A549 (cell line): ENCODE measurements at regions not wholly inside any gene's neighbourhood (a gene's known extent, or its start where the extent isn't known, plus 50 kb on each side); places are given as distances from the start of the nearest gene placed in this dataset.
A peak's percentile ranks its signal among the peaks of the same experiment; 100 is the strongest.

Source experiments
- ATAC-seq, 2 experiments: fragments of 200-7000 bp in 1 of 2; fragments of >200 bp in 1 of 2; cut with Nextera tagmentation in 1 of 2; cut with Tn5 transposase in 1 of 2; 3 replicates each; pipeline versions ENCODE4 v1.8.0 to v1.9.1; 2018 to 2020; ENCODE audit warnings: mild to moderate bottlenecking in 1 of 2, moderate library complexity in 1 of 2
- CTCF ChIA-PET: fragments of 300-600 bp; sonication (Branson Sonifier 250); formaldehyde crosslinking; extraction: SDS; loops from one replicate; lab custom pipeline; 2021; ENCODE audit warnings: antibody characterized with exemption, inconsistent platforms; lab: Yijun Ruan, JAX
- POLR2A ChIA-PET: fragments of 350-600 bp; formaldehyde crosslinking; extraction: SDS; loops from one replicate; lab custom pipeline; 2021; ENCODE audit warnings: antibody characterized with exemption, inconsistent platforms; lab: Yijun Ruan, JAX
- DNase-seq, 2 experiments: peaks; one replicate each; pipeline versions ENCODE4 v3.0.0 to v3.0.0-alpha.2; 2011 to 2016; ENCODE audit warnings: low read depth in 1 of 2, low spot score in 1 of 2
- FAIRE-seq: peaks from 2 replicates; lab custom pipeline; 2011; peaks lifted over from hg19 to GRCh38; lab: Jason Lieb, UNC
- H3K27ac ChIP-seq, 2 experiments: fragments of >200 bp; sonication (Bioruptor Twin); formaldehyde crosslinking; 3 replicates each; pipeline ENCODE4 v1.5.1; 2016 to 2017
- H3K4me1 ChIP-seq: fragments of >200 bp; sonication (Bioruptor Twin); formaldehyde crosslinking; 3 replicates; pipeline ENCODE4 v1.6.1; 2016
- H3K4me2 ChIP-seq: fragments of >200 bp; sonication (Bioruptor Twin); formaldehyde crosslinking; 3 replicates; pipeline ENCODE4 v1.6.1; 2016
- H3K4me3 ChIP-seq: fragments of >200 bp; sonication (Bioruptor Twin); formaldehyde crosslinking; 3 replicates; pipeline ENCODE4 v1.5.1; 2016
- H3K9me3 ChIP-seq: fragments of >200 bp; sonication (Bioruptor Twin); formaldehyde crosslinking; 3 replicates; pipeline ENCODE4 v1.6.1; 2016
- BHLHE40 ChIP-seq: IDR thresholded peaks from 2 replicates; pipeline ENCODE4 v1.6.1; 2012; ENCODE audit warnings: low read depth, low read length, inconsistent platforms
- CBX8 ChIP-seq: fragments of 200-600 bp; sonication (generic); IDR thresholded peaks from 2 replicates; pipeline ENCODE4 v1.6.1; 2016
- CEBPB ChIP-seq, 2 experiments: fragments of >200 bp in 1 of 2; sonication (Bioruptor Twin) in 1 of 2; formaldehyde crosslinking in 1 of 2; IDR thresholded peaks; 2 replicates each; pipeline ENCODE4 v1.6.1; 2012 to 2016
- CHD2 ChIP-seq: fragments of 150-350 bp; IDR thresholded peaks from 2 replicates; pipeline ENCODE4 v1.6.1; 2014; ENCODE audit warnings: low read length; ENCODE audit not compliant: partially characterized antibody
- E2F6 ChIP-seq: IDR thresholded peaks from 2 replicates; pipeline ENCODE4 v1.6.1; 2012; ENCODE audit warnings: low read depth, borderline replicate concordance
- EHF ChIP-seq: fragments of 250-450 bp; sonication (Bioruptor Pico); IDR thresholded peaks from 2 replicates; pipeline ENCODE4 v1.5.0; 2020; ENCODE audit warnings: mild to moderate bottlenecking
- EHMT2 ChIP-seq: fragments of 200-600 bp; sonication (generic); IDR thresholded peaks from 2 replicates; pipeline ENCODE4 v1.6.1; 2016; ENCODE audit warnings: antibody characterized with exemption, low read depth, mild to moderate bottlenecking, moderate library complexity
- ESRRA ChIP-seq: fragments of 150-350 bp; IDR thresholded peaks from 2 replicates; pipeline ENCODE4 v1.6.1; 2014; ENCODE audit warnings: mild to moderate bottlenecking, low read length, borderline replicate concordance
- HDAC2 ChIP-seq: fragments of 200-600 bp; sonication (generic); IDR thresholded peaks from 2 replicates; pipeline ENCODE4 v1.6.1; 2016
- HEYL ChIP-seq: fragments of 250-450 bp; sonication (Bioruptor Pico); IDR thresholded peaks from 2 replicates; pipeline ENCODE4 v1.8.0; 2021; ENCODE audit warnings: mild to moderate bottlenecking, moderate library complexity
- HOXB5 ChIP-seq: fragments of 250-450 bp; sonication (Bioruptor Pico); IDR thresholded peaks from 2 replicates; pipeline ENCODE4 v1.5.0; 2020; ENCODE audit warnings: mild to moderate bottlenecking, moderate library complexity
- KDM1A ChIP-seq: fragments of 200-600 bp; sonication (generic); IDR thresholded peaks from 2 replicates; pipeline ENCODE4 v1.6.1; 2016; ENCODE audit warnings: low read depth, mild to moderate bottlenecking
- KDM5A ChIP-seq: fragments of 200-600 bp; sonication (generic); IDR thresholded peaks from 2 replicates; pipeline ENCODE4 v1.6.1; 2016; ENCODE audit warnings: antibody characterized with exemption, mild to moderate bottlenecking
- MAFK ChIP-seq: fragments of 450-650 bp; IDR thresholded peaks from 2 replicates; pipeline ENCODE4 v1.6.1; 2014; ENCODE audit not compliant: partially characterized antibody
- MAZ ChIP-seq: fragments of 150-350 bp; IDR thresholded peaks from 2 replicates; pipeline ENCODE4 v1.6.1; 2014; ENCODE audit warnings: antibody characterized with exemption, low read depth, low read length, borderline replicate concordance
- NFE2L2 ChIP-seq: fragments of 150-350 bp; conservative IDR thresholded peaks from 2 replicates; pipeline ENCODE4 v1.6.1; 2014; ENCODE audit warnings: low read length
- POLR2A ChIP-seq: IDR thresholded peaks from 2 replicates; pipeline ENCODE4 v1.6.1; 2012; ENCODE audit warnings: mild to moderate bottlenecking, low read length
- POLR2AphosphoS2 ChIP-seq: conservative IDR thresholded peaks from 2 replicates; pipeline ENCODE4 v1.6.1; 2012; ENCODE audit warnings: low read length, improper control_type of control experiment, inconsistent platforms
- RAD21 ChIP-seq, 2 experiments: fragments of >200 bp in 1 of 2; sonication (Bioruptor Twin) in 1 of 2; formaldehyde crosslinking in 1 of 2; IDR thresholded peaks in 1 of 2; conservative IDR thresholded peaks in 1 of 2; 2 replicates in 1 of 2; 3 replicates in 1 of 2; pipeline ENCODE4 v1.6.1; 2012 to 2018; ENCODE audit warnings: inconsistent platforms in 1 of 2
- REST ChIP-seq: fragments of 200-600 bp; sonication (generic); IDR thresholded peaks from 2 replicates; pipeline ENCODE4 v1.6.1; 2016; ENCODE audit warnings: antibody characterized with exemption, mild to moderate bottlenecking, moderate library complexity
- TFCP2L1 ChIP-seq: fragments of 250-450 bp; sonication (Bioruptor Pico); IDR thresholded peaks from 2 replicates; pipeline ENCODE4 v1.5.0; 2021; ENCODE audit warnings: mild to moderate bottlenecking
- ZFP36 ChIP-seq: fragments of 450-650 bp; IDR thresholded peaks from 2 replicates; pipeline ENCODE4 v1.6.1; 2014; ENCODE audit warnings: borderline replicate concordance; ENCODE audit not compliant: partially characterized antibody
- ZNF302 ChIP-seq: fragments of 250-450 bp; sonication (Bioruptor Pico); IDR thresholded peaks from 2 replicates; pipeline ENCODE4 v1.9.0; 2021; ENCODE audit warnings: inconsistent platforms, mild to moderate bottlenecking, moderate library complexity
- WGBS: methylation state at CpG from one replicate; pipeline ENCODE4 v1.1.6; 2017; ENCODE audit errors: missing lambda C conversion rate; 5-methylcytosine and 5-hydroxymethylcytosine counted together

- Histone ChIP-seq H3K4me1 (no peaks in the 10 kb centered on the region), H3K4me2 (no peak overlapping the region), H3K9me3 (no peaks in the 10 kb centered on the region), H3K27ac (no peak overlapping the region), H3K4me3 (no peak overlapping the region)
- DNase-seq (no peak), FAIRE-seq (no peak), ATAC-seq (no peak)
- TF ChIP-seq CBX8: no peak
- no peak for TF ChIP-seq POLR2A
- no peak for TF ChIP-seq REST
- TF ChIP-seq POLR2AphosphoS2: no peak
- TF ChIP-seq NFE2L2: no peak
- TF ChIP-seq HOXB5: no peak
- no peak for TF ChIP-seq MAFK
- no peak for TF ChIP-seq MAZ
- no peak for TF ChIP-seq HEYL
- TF ChIP-seq CHD2: no peak
- TF ChIP-seq BHLHE40: no peak
- no peak for TF ChIP-seq RAD21 (conservative IDR thresholded peaks at IDR 0.05 in 1 of 2, IDR thresholded peaks at IDR 0.05 in 1 of 2)
- no peak for TF ChIP-seq E2F6
- no peak for TF ChIP-seq HDAC2
- no peak for TF ChIP-seq KDM1A
- POLR2A ChIA-PET: no interaction called here
- CTCF ChIA-PET: no interaction called here
Measured at GRCh38 chr7:15085366-15085765, 182.8 kb upstream of the DGKB start.

GRCh38 chr7:15084368-15084767 lies 181.8 kb upstream of the DGKB start:
- POLR2A ChIA-PET: no interaction called here
- TF ChIP-seq KDM1A (no peak), BHLHE40 (no peak), POLR2AphosphoS2 (no peak), ESRRA (no peak), ZFP36 (no peak), TFCP2L1 (CRISPR knock-in tag) (no peak), CEBPB (IDR thresholded peaks at IDR 0.05) (no peak), EHMT2 (no peak), CHD2 (no peak), EHF (CRISPR knock-in tag) (no peak), KDM5A (no peak)
- TF ChIP-seq, all 56 proteins: peak for 0
- WGBS: 38% methylated on average over 5 of the region's 5 CpGs
- FAIRE-seq (no peak), ATAC-seq (no peak), DNase-seq (no peak)
- Histone ChIP-seq H3K4me2 (no peak overlapping the region), H3K9me3 (no peaks in the 10 kb centered on the region), H3K4me1 (no peaks in the 10 kb centered on the region), H3K4me3 (no peak overlapping the region), H3K27ac (no peak overlapping the region)
- CTCF ChIA-PET: no interaction called here

GRCh38 chr7:15081891-15082290 lies 179.3 kb upstream of the DGKB start:
- POLR2A ChIA-PET: interaction anchor here (0.6 kb wide), 1 partner anchor 137 kb away, joined by 3 read pairs; no protein-coding TSS in a partner anchor
- Histone ChIP-seq H3K27ac (no peak overlapping the region), H3K4me2 (no peak overlapping the region), H3K4me1 (no peaks in the 10 kb centered on the region), H3K4me3 (no peak overlapping the region), H3K9me3 (no peaks in the 10 kb centered on the region)
- ATAC-seq: no peak
- CTCF ChIA-PET: no interaction called here
- DNase-seq: no peak
- WGBS: 73% methylated on average over 1 of the region's 1 CpG
- FAIRE-seq: no peak
- TF ChIP-seq ZNF302: no peak
- peak; percentile 85 for TF ChIP-seq MAFK
- no peak for TF ChIP-seq BHLHE40
